Fibroblast of the aortic adventitia (primary cell): ENCODE measurements at regions not wholly inside any gene's neighbourhood (a gene's known extent, or its start where the extent isn't known, plus 50 kb on each side); places are given as distances from the start of the nearest gene placed in this dataset.

Experiments
- DNase-seq: peaks from one replicate; pipeline ENCODE4 v3.0.0-alpha.2; 2010; ENCODE audit warnings: low read depth
- H3K4me3 ChIP-seq: 2 replicates; pipeline ENCODE4 v1.5.1; 2011; ENCODE audit warnings: low read depth, mild to moderate bottlenecking, control low read depth, low read length, moderate library complexity
- CTCF ChIP-seq: IDR thresholded peaks from 2 replicates; pipeline ENCODE4 v1.5.1; 2011; ENCODE audit warnings: mild to moderate bottlenecking, low read length, control low read depth, inconsistent platforms; ENCODE audit not compliant: insufficient read depth

GRCh38 chr4:32189130-32189529, 1469.0 kb downstream of the PCDH7 start:
- TF ChIP-seq CTCF: no peak
- H3K4me3 ChIP-seq: no peak overlapping the region
- DNase-seq: no peak

GRCh38 chr4:32189788-32190187, 1469.6 kb downstream of the PCDH7 start:
- H3K4me3 ChIP-seq: no peak overlapping the region
- TF ChIP-seq CTCF: no peak
- DNase-seq: no peak

GRCh38 chr4:32191961-32192360, 1471.8 kb downstream of the PCDH7 start:
- peak; percentile 40 for DNase-seq
- no peak for TF ChIP-seq CTCF
- no peak overlapping the region for H3K4me3 ChIP-seq

GRCh38 chr4:32192363-32192762, 1472.2 kb downstream of the PCDH7 start:
- no peak for TF ChIP-seq CTCF
- no peak overlapping the region for H3K4me3 ChIP-seq
- no peak for DNase-seq

GRCh38 chr4:32192991-32193390, 1472.8 kb downstream of the PCDH7 start:
- no peak for DNase-seq
- H3K4me3 ChIP-seq: no peak overlapping the region
- TF ChIP-seq CTCF: no peak

GRCh38 chr4:32196950-32197688, 1477.0 kb downstream of the PCDH7 start:
- no peak for TF ChIP-seq CTCF
- H3K4me3 ChIP-seq: no peak overlapping the region
- DNase-seq: peak; percentile 29

- DNase-seq: no peak
- TF ChIP-seq CTCF: no peak
- no peak overlapping the region for H3K4me3 ChIP-seq
Measured at GRCh38 chr4:32199639-32200038, 1479.5 kb downstream of the PCDH7 start.
